K562 (cell line): ENCODE measurements at regions not wholly inside any gene's neighbourhood (a gene's known extent, or its start where the extent isn't known, plus 50 kb on each side); places are given as distances from the start of the nearest gene placed in this dataset.

Experiments used
- ATAC-seq: fragments of 200-7000 bp; cut with Tn5 transposase; 3 replicates; pipeline ENCODE4 v1.9.1; 2020; ENCODE audit warnings: moderate library complexity
- BruUV-seq: library from RNA; stranded (reverse); fragments of 400-500 nt; replicated peaks from 2 replicates; lab custom pipeline; 2021; lab: Mats Ljungman, UMichigan
- CTCF ChIA-PET: fragments of 300-600 bp; formaldehyde crosslinking; extraction: SDS; loops from one replicate; lab custom pipeline; 2021; ENCODE audit warnings: low intra/inter-chr PET ratio; lab: Yijun Ruan, JAX
- POLR2A ChIA-PET: fragments of 300-600, 350-650 bp; sonication (Branson Sonifier 250); formaldehyde crosslinking; extraction: SDS; loops from one replicate; lab custom pipeline; 2021; ENCODE audit warnings: antibody characterized with exemption, inconsistent platforms; lab: Yijun Ruan, JAX
- DNase-seq, 4 experiments: peaks; one replicate each; pipeline versions ENCODE4 v3.0.0 to v3.0.0-alpha.2; 2011 to 2018; ENCODE audit warnings: low spot score in 3 of 4, mixed read lengths in 3 of 4; ENCODE audit errors: extremely low read depth in 1 of 4
- FAIRE-seq: peaks from 2 replicates; lab custom pipeline; 2011; peaks lifted over from hg19 to GRCh38; lab: Jason Lieb, UNC
- H2AFZ ChIP-seq: 2 replicates; pipeline ENCODE4 v1.6.0; 2011; ENCODE audit warnings: low read depth, low read length, control low read depth, inconsistent platforms
- H3K27ac ChIP-seq: fragments of 200-600 bp; 3 replicates; pipeline ENCODE4 v1.8.0; 2011; ENCODE audit warnings: low read depth, mild to moderate bottlenecking, control low read depth, inconsistent platforms, low read length, moderate library complexity, mixed read lengths; ENCODE audit errors: extremely low read depth
- H3K27me3 ChIP-seq, 2 experiments: fragments of 300-600 bp in 1 of 2; 2 replicates in 1 of 2; 3 replicates in 1 of 2; pipeline versions ENCODE4 v1.6.0 to v1.8.0; 2011; ENCODE audit warnings: inconsistent platforms in 2 of 2, low read length in 2 of 2, mild to moderate bottlenecking in 1 of 2, mixed read lengths in 1 of 2, moderate library complexity in 1 of 2; ENCODE audit not compliant: control insufficient read depth in 2 of 2, insufficient read depth in 2 of 2
- H3K36me3 ChIP-seq: fragments of 300-600 bp; 3 replicates; pipeline ENCODE4 v1.8.0; 2011; ENCODE audit warnings: mild to moderate bottlenecking, low read length, inconsistent platforms; ENCODE audit not compliant: control insufficient read depth, insufficient read depth
- H3K4me1 ChIP-seq, 2 experiments: fragments of 200-600 bp in 1 of 2; replicated peaks in 1 of 2; 2 replicates in 1 of 2; 3 replicates in 1 of 2; pipeline versions ENCODE4 v1.5.1 to v1.8.0; 2011; ENCODE audit warnings: inconsistent platforms in 2 of 2, low read length in 2 of 2, mild to moderate bottlenecking in 1 of 2, mixed read lengths in 1 of 2, moderate library complexity in 1 of 2; ENCODE audit not compliant: control insufficient read depth in 2 of 2, insufficient read depth in 2 of 2
- H3K4me2 ChIP-seq: 2 replicates; pipeline ENCODE4 v1.6.1; 2011; ENCODE audit warnings: low read length, control low read depth, inconsistent platforms, mixed read lengths; ENCODE audit not compliant: insufficient read depth
- H3K4me3 ChIP-seq: fragments of 200-600 bp; sonication (generic), shearing (Covaris generic); 2 replicates; pipeline ENCODE4 v1.5.1; 2016; ENCODE audit warnings: control low read depth, inconsistent platforms
- H3K79me2 ChIP-seq: fragments of 200-600 bp; 3 replicates; pipeline ENCODE4 v1.8.0; 2011; ENCODE audit warnings: low read length, inconsistent platforms; ENCODE audit not compliant: control insufficient read depth, insufficient read depth
- H3K9ac ChIP-seq, 2 experiments: 2 replicates each; pipeline versions ENCODE4 v1.6.0 to v1.6.1; 2011; ENCODE audit warnings: low read depth in 2 of 2, low read length in 2 of 2, control low read depth in 1 of 2, inconsistent platforms in 1 of 2, mild to moderate bottlenecking in 1 of 2, mixed read lengths in 1 of 2; ENCODE audit not compliant: insufficient read depth in 1 of 2
- H3K9me1 ChIP-seq: one replicate; pipeline ENCODE4 v1.6.0; 2011; ENCODE audit warnings: inconsistent platforms, mild to moderate bottlenecking, low read length, moderate library complexity; ENCODE audit not compliant: control insufficient read depth, insufficient read depth
- H3K9me3 ChIP-seq: replicated peaks from 2 replicates; pipeline ENCODE4 v1.5.1; 2011; ENCODE audit warnings: low read depth, low read length, inconsistent platforms; ENCODE audit not compliant: control insufficient read depth, insufficient read depth
- H4K20me1 ChIP-seq: replicated peaks from 2 replicates; pipeline ENCODE4 v1.6.1; 2011; ENCODE audit warnings: low read length, inconsistent platforms, mixed read lengths; ENCODE audit not compliant: control insufficient read depth, insufficient read depth
- ESRRB ChIP-seq: fragments of 250-450 bp; sonication (Bioruptor Pico); IDR thresholded peaks from 2 replicates; pipeline ENCODE4 v1.5.0; 2020; ENCODE audit warnings: mild to moderate bottlenecking, moderate library complexity, borderline replicate concordance
- HSF4 ChIP-seq: fragments of 250-450 bp; sonication (Bioruptor Pico); IDR thresholded peaks from 2 replicates; pipeline ENCODE4 v2.1.2; 2022; ENCODE audit warnings: mild to moderate bottlenecking, moderate library complexity, borderline replicate concordance
- KAT2B ChIP-seq: IDR thresholded peaks from one replicate; pipeline ENCODE4 v1.6.1; 2012; ENCODE audit warnings: low read depth, mild to moderate bottlenecking, control low read depth, inconsistent platforms, low read length, moderate library complexity
- MCM7 ChIP-seq, 2 experiments: fragments of 450-650 bp; IDR thresholded peaks; 2 replicates each; pipeline ENCODE4 v1.6.1; 2016 to 2018
- POLR3A ChIP-seq: IDR thresholded peaks from 2 replicates; pipeline ENCODE4 v1.6.1; 2011; ENCODE audit warnings: borderline replicate concordance, mild to moderate bottlenecking, moderate library complexity; ENCODE audit not compliant: insufficient read length, insufficient read depth; ENCODE audit errors: extremely low read depth
- PYGO2 ChIP-seq: fragments of 450-650 bp; IDR thresholded peaks from 2 replicates; pipeline ENCODE4 v1.6.1; 2016; ENCODE audit warnings: mild to moderate bottlenecking, missing genetic modification characterization, moderate library complexity, missing compliant biosample characterization
- SMARCC2 ChIP-seq: fragments of 450-650 bp; IDR thresholded peaks from 2 replicates; pipeline ENCODE4 v1.6.1; 2017; ENCODE audit warnings: antibody characterized with exemption, moderate library complexity, mild to moderate bottlenecking, low read depth
- TCF7L2 ChIP-seq: fragments of 150-350 bp; IDR thresholded peaks from 2 replicates; pipeline ENCODE4 v1.6.1; 2016; ENCODE audit warnings: low read depth, mild to moderate bottlenecking, low read length, moderate library complexity
- in situ Hi-C: fragments of 300-500 bp; cut with MboI; formaldehyde crosslinking; loops from 4 replicates; pipeline ENCODE4 v1.15.0; 2018; ENCODE audit warnings: inconsistent platforms, mixed read lengths
- intact Hi-C: fragments of 100-400 bp; cut with micrococcal nuclease; formaldehyde crosslinking; loops from 2 replicates; pipeline ENCODE4 v1.14.2; 2022
- TF ChIP-seq, protein P1 (sequence below): IDR thresholded peaks from 3 replicates; pipeline ENCODE4 v1.6.1; 2011; ENCODE audit warnings: borderline replicate concordance, mild to moderate bottlenecking, moderate library complexity; ENCODE audit not compliant: insufficient read length; ENCODE audit errors: extremely low read depth
- TF ChIP-seq, protein P2 (sequence below): fragments of 450-650 bp; formaldehyde crosslinking; IDR thresholded peaks from 2 replicates; pipeline ENCODE4 v1.4.0; 2022; ENCODE audit warnings: missing genetic modification characterization
- TF ChIP-seq, protein P3 (sequence below): sonication (generic); formaldehyde crosslinking; IDR thresholded peaks from 2 replicates; pipeline ENCODE4 v1.8.0; 2022; ENCODE audit warnings: mild to moderate bottlenecking, low read depth, missing genetic modification reagents

DNA sequence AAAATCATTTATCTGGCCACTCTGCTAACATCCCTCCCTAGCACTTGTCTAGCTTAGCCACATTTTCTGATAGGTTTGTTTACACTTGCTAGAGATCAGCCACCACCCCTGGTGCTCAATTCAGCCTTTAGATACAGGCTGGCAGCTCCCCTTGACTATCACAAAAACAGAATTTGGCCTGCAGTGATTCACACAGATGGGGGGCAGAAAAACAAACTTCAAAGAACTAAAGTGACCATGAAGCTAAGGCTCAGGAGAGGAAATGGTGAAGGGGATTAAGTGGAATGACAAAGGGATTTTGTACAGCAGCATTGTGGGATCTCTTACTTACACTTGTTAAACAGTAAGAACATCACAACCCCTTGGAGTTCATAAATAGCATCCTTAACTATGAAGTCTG lies 1718.0 kb upstream of the PCDH7 start:
- Histone ChIP-seq H3K4me3 (no peak overlapping the region), H4K20me1 (no peaks in the 10 kb centered on the region), H3K36me3 (no peaks in the 10 kb centered on the region), H2AFZ (no peak overlapping the region), H3K4me2 (no peak overlapping the region), H3K27me3 (no peaks in the 10 kb centered on the region), H3K27ac (no peak overlapping the region), H3K9ac (no peak overlapping the region), H3K79me2 (no peaks in the 10 kb centered on the region), H3K4me1 (no peaks in the 10 kb centered on the region), H3K9me3 (no peaks in the 10 kb centered on the region), H3K9me1 (no peaks in the 10 kb centered on the region)
- DNase-seq (no peak), ATAC-seq (no peak), FAIRE-seq (no peak)
- POLR2A ChIA-PET, result interaction anchor here (0.5 kb wide), 1 partner anchor 160 kb away, joined by 3 read pairs; no protein-coding TSS in a partner anchor
- CTCF ChIA-PET, result no interaction called here
- intact Hi-C loops (no loop called here), in situ Hi-C loops (no loop called here)
- no TSS peak for BruUV-seq
- TF ChIP-seq MCM7 (IDR thresholded peaks at IDR 0.05), result no peak
- TF ChIP-seq PYGO2, result no peak
- TF ChIP-seq POLR3A, result no peak
- no peak for TF ChIP-seq KAT2B
- TF ChIP-seq ESRRB (CRISPR knock-in tag), result no peak
- TF ChIP-seq, protein P1, sequence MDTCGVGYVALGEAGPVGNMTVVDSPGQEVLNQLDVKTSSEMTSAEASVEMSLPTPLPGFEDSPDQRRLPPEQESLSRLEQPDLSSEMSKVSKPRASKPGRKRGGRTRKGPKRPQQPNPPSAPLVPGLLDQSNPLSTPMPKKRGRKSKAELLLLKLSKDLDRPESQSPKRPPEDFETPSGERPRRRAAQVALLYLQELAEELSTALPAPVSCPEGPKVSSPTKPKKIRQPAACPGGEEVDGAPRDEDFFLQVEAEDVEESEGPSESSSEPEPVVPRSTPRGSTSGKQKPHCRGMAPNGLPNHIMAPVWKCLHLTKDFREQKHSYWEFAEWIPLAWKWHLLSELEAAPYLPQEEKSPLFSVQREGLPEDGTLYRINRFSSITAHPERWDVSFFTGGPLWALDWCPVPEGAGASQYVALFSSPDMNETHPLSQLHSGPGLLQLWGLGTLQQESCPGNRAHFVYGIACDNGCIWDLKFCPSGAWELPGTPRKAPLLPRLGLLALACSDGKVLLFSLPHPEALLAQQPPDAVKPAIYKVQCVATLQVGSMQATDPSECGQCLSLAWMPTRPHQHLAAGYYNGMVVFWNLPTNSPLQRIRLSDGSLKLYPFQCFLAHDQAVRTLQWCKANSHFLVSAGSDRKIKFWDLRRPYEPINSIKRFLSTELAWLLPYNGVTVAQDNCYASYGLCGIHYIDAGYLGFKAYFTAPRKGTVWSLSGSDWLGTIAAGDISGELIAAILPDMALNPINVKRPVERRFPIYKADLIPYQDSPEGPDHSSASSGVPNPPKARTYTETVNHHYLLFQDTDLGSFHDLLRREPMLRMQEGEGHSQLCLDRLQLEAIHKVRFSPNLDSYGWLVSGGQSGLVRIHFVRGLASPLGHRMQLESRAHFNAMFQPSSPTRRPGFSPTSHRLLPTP, result no peak
- TF ChIP-seq TCF7L2, result no peak
- TF ChIP-seq, protein P2, sequence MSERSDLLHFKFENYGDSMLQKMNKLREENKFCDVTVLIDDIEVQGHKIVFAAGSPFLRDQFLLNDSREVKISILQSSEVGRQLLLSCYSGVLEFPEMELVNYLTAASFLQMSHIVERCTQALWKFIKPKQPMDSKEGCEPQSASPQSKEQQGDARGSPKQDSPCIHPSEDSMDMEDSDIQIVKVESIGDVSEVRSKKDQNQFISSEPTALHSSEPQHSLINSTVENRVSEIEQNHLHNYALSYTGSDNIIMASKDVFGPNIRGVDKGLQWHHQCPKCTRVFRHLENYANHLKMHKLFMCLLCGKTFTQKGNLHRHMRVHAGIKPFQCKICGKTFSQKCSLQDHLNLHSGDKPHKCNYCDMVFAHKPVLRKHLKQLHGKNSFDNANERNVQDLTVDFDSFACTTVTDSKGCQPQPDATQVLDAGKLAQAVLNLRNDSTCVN (CRISPR knock-in tag), result no peak
- no peak for TF ChIP-seq HSF4 (CRISPR knock-in tag)
- no peak for TF ChIP-seq SMARCC2
- TF ChIP-seq, protein P3, sequence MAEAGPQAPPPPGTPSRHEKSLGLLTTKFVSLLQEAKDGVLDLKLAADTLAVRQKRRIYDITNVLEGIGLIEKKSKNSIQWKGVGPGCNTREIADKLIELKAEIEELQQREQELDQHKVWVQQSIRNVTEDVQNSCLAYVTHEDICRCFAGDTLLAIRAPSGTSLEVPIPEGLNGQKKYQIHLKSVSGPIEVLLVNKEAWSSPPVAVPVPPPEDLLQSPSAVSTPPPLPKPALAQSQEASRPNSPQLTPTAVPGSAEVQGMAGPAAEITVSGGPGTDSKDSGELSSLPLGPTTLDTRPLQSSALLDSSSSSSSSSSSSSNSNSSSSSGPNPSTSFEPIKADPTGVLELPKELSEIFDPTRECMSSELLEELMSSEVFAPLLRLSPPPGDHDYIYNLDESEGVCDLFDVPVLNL (CRISPR knock-in tag), result no peak
